NCI-H2196 treated with DMSO at 0.1 percent for 48 hours (cell line): ENCODE measurements at regions not wholly inside any gene's neighbourhood (a gene's known extent, or its start where the extent isn't known, plus 50 kb on each side); places are given as distances from the start of the nearest gene placed in this dataset.
"Not testable (repeated sequence)": the region's sequence is repeated elsewhere in the genome, so short reads cannot be mapped to it uniquely, and the experiment has no call there.

Experiments
- DNase-seq: peaks from one replicate; lab custom pipeline; 2025; ENCODE audit not compliant: unreplicated experiment; lab: John Stamatoyannopoulos, UW

- no peak for DNase-seq
Measured at GRCh38 chr5:118606940-118607339, 381.4 kb downstream of the DTWD2 start.

- no peak for DNase-seq
Measured at GRCh38 chr5:118605761-118606160, 382.6 kb downstream of the DTWD2 start.

- no peak for DNase-seq
Measured at GRCh38 chr5:118604106-118604505, 384.2 kb downstream of the DTWD2 start.

DNA sequence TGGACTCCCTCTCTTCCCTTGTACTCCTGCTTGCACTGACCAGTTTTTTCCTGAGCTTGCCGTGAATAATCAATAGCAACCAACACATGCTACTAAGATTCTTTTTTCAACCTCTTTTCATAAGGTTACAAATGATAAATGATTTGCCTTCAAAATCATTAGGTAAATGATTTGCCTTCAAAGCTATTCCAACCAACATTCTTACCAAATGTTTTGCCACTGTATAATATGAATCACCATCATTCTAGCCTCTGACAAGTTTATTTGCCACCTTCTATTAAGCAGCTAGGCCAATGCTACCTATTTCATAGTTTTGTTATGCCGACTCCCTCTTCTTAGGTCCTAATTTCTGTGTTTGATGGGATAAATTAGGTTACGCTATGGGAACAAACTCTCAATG is 385.1 kb downstream of the DTWD2 start:
- no peak for DNase-seq

GRCh38 chr5:118598311-118598710 is 390.0 kb downstream of the DTWD2 start:
- DNase-seq = no peak

DNA sequence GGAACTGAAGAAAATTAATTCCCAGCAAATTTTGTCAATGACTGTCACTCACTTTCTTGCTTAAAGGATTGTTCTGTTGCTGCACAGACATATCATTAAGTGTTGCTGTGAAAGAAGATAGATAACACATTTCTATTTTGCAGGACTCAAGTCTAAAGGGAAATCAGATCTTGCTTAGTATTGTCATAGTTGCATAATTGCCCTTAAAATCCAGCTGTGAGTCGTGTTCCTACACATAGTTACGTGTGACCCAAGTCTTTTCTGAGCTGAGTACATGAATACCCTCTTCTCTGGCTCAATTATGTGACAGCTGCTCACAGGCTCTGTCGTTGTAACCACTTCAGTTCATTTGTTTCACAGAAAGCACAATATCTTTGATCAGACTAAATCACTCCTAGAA is 390.8 kb downstream of the DTWD2 start:
- DNase-seq = no peak

DNA sequence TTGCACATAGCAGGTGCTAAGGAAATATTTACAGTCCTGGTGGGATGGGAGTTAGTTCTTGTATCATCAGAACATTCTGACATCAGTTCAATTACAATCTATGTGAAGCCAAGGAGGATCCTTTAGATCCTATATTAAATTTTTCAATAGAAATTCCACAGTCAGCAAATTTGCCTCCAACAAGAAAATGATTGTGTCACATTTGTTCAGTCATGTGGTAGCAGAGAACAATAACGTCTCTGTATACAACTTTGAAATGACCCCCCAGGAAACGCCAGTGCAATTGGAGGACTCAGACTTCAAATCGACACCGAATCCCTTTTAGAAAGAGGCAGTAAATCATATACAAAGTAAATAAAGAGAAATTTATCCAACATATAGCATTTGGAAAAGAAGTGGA is 392.1 kb downstream of the DTWD2 start:
- DNase-seq = no peak

DNA sequence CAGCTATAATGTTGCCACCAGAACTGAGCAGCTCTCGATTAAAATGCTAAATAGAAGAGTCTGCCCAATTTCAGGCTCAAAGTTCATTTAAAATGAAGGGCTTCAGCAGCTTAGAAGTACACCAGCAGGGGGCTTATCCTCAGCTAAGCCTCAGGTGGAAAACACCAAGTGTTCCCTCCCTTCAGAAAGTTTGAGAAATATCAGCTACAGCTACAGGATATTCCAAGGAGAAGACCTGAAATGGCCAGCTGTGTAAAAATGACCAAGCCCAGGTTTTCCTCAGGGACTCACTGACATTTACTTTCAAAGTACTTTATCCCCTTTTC is 395.4 kb downstream of the DTWD2 start:
- no peak for DNase-seq

DNA sequence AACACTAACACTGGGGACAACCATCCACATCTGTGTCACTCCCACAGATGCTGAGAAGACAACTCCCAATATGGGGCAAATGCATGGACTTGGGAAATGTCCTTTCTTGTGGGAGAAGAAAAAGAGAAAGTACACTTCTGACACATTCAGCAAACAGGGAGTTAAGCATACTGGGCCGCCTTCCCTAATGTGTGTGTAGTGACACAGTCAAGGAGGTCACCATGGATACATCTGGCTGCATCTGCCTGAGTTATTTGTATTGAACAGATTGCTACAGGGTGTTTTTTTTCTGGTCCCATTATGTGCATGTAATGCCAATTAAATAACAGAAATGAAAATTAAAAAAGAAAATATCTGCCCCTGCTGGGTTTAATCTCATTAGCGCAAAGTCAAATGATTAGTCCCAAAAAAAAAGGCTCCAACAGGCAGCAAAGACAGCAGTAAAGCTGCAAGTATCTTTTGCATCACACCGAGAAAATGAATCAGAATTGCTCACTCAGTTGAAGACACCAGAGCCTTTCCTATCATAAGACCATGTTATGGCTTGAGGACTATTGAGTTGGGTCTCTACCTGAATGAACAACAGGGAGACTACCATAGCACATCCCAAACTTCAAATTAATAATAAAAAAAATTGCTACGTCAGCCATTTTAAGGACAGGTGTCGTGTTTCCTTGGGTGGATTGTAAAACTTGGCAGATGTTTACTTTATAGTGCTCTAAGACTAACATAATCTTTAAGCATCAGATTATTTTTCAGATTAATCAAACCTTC is 395.9 kb downstream of the DTWD2 start:
- DNase-seq = no peak

GRCh38 chr5:118590806-118591205 is 397.5 kb downstream of the DTWD2 start:
- no peak for DNase-seq

- no peak for DNase-seq
Measured at GRCh38 chr5:118580949-118581348, 407.4 kb downstream of the DTWD2 start.

DNA sequence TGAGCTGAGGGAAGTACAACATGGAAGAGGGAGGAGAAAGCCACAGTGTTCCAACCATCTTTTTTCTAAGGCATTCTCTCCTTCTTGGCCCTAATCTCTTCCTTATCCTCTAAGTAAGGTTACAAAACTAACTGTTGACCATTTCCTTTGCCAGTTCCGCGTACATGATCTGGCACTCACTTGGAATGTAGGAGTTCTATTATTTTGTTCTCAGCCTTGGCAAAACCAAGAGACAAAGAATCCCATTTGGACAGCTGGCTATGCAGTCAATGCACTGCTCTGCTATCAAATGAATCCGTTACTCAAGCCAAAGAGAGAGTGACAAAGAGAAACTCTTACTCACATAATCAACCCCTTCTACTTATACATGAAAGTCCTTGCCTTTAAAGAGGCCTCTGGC is 410.3 kb downstream of the DTWD2 start:
- no peak for DNase-seq

DNA sequence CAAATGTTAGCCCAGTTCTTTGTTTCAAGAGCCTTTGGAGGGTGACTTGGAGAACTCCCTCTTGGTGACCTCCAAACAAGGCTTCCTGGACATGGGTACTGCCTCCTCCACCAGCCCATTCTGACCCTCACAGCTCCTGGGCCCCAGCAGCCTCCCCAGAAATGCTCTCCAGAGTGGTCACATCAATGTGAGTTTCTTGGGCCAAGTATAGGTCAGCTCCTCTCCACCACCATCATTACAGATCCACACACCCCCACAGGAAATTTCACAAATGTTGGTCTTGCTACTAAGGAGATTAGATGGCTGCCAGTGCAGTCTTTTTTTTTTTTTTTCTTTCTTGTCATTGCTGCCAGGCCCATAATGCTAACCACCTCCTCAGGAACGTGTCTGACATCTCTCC is 410.7 kb downstream of the DTWD2 start:
- no peak for DNase-seq

- DNase-seq = not testable (repeated sequence)
Measured at GRCh38 chr5:118570276-118570675, 418.1 kb downstream of the DTWD2 start.

DNA sequence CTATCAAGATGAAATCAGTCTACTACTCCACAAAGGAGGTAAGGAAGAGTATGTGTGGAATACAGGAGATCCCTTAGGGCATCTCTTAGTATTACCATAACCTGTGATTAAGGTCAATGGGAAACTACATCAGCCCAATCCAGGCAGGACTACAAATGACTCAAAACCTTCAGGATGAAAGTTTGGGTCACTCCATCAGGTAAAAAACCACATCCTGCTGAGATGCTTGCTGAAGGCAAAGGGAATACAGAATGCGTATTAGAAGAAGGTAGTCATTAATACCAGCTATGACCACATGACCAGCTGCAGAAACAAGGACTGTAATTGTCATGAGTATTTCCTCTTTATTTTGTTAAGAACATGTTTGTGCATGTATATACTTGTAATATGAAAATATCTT is 418.8 kb downstream of the DTWD2 start:
- DNase-seq = not testable (repeated sequence)

DNA sequence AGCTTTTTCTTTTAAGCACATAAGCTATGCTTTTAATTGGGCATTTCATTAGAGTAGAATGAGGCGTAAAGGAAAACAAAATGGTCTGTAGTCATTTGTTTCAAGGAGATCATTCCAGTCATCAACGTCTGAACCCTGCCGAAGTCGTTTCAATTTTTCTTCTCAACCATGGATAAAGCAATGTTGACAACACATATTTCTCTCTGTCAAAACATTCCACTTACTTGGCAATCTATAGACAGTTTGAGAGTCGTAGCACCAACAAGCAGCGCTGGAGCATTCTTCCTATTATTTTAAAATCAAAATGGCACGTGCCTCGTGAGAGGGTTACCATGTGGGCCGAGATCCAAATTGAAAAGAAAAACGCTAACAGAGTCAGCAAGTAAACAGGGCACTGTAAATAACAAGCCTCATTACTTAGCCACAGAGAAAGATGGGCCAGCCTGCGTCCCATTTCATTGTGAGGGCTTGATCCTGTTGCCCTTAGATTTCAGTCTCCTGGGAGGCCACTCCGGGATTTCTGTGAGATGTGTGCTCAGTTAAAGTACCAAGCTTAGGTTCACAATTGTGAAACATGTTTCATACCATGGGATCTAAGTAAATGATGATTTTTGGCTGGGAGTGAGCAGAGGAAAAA is 422.9 kb downstream of the DTWD2 start:
- no peak for DNase-seq

DNA sequence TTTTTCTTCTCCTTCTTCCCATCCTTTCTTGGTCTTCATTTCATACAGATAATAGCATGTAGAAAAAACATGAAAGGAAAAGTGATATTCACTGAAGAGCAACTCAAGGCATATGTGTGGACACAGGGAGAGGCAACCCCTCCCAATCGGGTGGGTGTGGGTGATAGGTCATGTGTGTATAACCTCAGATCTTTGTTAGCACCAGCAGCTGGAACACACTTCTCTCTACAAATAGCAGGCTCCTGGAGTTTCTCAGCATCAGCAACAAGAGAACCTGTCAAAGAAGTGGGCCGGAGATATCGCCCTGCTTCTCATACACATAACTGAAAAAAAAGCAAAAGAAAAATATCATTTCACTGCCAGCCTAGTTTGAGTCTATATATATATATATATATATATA is 426.4 kb downstream of the DTWD2 start:
- no peak for DNase-seq

DNA sequence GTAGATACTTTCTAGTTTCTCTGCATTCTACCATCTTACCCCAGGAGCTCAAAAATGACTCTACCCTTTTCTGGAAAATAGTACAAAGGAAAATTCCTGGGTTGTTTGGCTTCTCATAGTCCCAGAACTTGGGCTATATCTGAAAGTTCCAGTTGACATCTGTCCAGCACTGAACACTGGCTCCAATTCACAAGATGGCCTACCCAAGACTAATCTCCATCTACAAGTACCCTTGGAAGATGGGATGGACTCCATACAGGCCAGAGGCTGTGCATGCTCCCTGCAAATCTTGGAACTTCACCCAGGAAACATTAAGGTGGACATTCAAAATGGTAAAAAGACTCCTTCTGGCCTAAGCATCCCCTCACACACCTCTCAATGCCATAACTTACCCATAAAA is 427.1 kb downstream of the DTWD2 start:
- no peak for DNase-seq

- DNase-seq = no peak
Measured at GRCh38 chr5:118558871-118559270, 429.5 kb downstream of the DTWD2 start.

DNA sequence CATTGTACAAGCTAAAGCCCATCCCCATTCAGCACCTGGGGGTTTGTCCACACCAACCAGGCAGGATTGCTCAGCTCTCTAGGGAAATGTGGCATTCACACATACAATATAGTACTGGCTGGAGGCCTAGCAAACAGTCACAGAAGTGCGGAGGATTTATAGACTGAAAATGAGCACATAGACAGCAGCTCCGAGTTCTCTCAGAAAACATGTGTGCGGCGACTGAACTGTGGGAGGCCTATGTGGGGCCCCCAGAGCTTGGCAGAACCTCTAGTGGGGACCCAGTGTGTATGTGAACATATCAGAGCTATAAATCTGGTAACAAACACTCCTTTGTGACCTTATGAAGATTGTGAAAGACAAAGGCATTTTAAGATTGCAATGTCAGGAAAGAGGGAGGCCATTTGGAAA is 431.1 kb downstream of the DTWD2 start:
- no peak for DNase-seq

GRCh38 chr5:118556792-118557191 is 431.6 kb downstream of the DTWD2 start:
- no peak for DNase-seq

DNA sequence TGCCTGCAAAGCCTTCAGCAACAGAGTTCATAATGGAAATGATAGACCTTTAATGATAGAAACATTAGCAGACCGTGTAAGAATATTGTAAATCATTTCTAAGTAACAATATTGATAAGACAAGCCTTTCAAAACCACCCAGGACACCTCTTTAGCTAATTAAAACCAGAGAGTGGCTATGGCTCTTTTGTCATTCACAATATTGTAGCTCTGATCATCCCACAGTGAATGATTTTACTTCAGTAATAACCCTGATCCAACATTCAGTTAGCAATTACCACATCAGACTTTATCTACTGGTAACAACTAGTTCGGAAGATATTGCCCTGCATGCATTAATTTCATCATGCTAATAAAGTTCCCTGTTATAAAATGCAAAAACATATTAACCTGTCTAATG is 432.6 kb downstream of the DTWD2 start:
- DNase-seq = no peak

DNA sequence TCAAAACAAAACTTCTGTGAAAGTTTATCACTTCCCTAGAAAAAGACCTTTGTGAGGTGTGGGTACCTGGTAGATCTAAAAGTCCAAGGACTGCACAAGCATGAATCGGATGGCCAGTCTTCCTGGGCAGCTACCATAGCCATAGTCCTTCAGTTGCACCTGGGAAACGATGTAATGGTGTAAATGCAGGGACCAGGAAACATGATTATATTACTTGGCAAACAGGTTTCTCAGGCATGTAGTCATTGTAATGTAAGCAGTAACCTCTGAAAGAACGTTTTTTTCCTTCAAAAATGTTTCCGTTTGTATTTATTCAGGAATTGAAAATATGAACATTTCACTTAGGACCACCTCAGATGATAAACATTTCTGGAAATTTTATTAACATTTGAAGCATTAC is 433.4 kb downstream of the DTWD2 start:
- no peak for DNase-seq
